T-helper 1 cell (primary cell): ENCODE measurements at regions not wholly inside any gene's neighbourhood (a gene's known extent, or its start where the extent isn't known, plus 50 kb on each side); places are given as distances from the start of the nearest gene placed in this dataset.
A peak's percentile ranks its signal among the peaks of the same experiment; 100 is the strongest.
"Not testable (repeated sequence)": the region's sequence is repeated elsewhere in the genome, so short reads cannot be mapped to it uniquely, and the experiment has no call there.

Experiments
- DNase-seq, 5 donors: peaks; one replicate each; pipeline ENCODE4 v3.0.0-alpha.2; 2012 to 2020

DNA sequence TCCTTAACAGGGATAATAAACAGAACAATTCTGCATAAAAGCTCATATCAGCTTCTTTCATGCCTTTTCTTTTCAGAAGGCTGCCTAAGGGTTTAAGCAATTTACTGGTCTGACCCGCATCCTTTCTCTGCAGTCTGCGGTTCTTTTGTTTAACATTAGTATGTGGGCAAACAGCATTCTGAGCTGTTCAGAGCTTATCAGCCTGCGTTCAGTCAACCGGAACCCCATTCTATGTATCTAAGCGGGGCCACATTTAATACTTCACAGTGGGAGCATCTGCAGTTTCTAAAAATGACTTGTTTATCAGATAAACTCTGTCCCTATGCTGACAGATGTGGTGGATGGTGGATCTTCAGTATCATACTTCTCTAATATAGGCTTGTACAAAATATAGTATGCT, 758.9 kb upstream of the MMS22L start:
- DNase-seq, result no peak

GRCh38 chr6:98044151-98044561, 761.1 kb upstream of the MMS22L start:
- DNase-seq, result no peak

GRCh38 chr6:98044791-98045470, 761.9 kb upstream of the MMS22L start:
- DNase-seq, result no peak

DNA sequence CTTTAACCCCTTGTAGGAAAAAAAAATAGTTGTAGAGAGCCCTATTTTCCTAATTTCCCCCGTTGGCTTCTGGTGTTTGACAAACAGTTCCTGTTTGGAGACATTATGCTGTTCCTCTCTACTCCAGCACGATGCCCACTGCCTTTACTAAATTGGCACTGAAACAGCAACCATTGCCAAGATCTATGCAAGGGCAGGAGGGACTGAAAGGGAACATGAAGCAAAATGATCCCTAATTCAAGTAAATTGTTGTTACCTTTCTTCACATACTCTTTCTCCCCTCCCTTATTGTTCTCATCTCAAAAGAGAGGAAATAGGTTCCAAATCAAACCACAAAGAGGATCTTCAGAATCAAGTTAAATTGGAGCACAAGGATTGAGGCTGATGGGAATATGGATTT, 764.1 kb upstream of the MMS22L start:
- no peak for DNase-seq

DNA sequence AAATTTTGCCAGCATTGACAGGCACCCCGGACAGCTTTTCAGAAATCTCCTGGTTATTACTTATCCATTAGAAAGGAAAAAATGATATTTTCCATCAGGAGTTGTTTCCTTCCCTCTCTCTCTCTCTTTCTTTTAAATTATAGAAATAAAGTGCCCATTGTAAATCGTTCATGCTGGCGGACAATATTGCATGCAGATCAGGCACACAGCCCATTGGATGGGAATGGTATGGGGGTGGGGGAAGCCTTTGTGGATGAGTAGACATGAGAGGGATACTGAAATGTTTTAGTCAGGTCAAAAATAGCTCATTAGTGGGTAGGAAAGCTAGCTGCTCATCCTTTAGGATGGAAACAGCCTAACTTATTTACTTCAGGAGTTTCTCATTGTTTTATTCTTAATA, 764.9 kb upstream of the MMS22L start:
- DNase-seq, result no peak

- no peak for DNase-seq
These were observed 771.4 kb upstream of the MMS22L start for GRCh38 chr6:98054453-98054852.

GRCh38 chr6:98056955-98057354, 773.9 kb upstream of the MMS22L start:
- no peak for DNase-seq

DNA sequence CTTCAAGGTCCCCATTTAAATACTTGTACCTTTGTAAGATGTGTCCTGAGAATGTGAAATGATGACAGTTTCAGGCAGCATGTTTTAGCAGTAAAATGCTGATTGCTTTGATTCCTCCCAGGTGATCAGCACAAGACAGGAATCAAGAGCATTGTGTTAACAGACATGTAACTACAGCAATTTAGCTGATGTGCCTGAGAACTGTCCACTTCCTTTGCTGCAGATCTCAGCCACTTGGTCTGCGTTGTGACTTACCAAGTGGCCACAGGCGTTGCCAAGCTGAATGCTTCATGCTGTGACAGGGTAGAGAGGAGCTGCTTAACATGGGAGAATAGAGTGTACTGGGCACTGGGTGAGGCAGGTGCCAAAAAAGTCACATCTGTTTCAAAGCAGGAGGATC, 767.0 kb upstream of the POU3F2 start:
- no peak for DNase-seq

DNA sequence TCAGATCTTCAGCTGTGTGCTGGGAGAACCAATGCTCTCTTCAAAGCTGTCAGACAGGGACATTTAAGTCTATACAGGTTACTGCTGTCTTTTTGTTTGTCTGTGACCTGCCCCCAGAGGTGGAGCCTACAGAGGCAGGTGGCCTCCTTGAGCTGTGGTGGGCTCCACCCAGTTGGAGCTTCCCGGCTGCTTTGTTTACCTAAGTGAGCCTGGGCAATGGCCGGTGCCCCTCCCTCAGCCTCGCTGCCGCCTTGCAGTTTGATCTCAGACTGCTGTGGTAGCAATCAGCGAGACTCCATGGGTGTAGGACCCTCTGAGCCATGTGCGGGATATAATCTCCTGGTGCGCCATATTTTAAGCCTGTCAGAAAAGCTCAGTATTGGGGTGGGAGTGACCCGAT, 745.8 kb upstream of the POU3F2 start:
- not testable (repeated sequence) for DNase-seq

GRCh38 chr6:98092331-98092730, 742.0 kb upstream of the POU3F2 start:
- DNase-seq, result no peak

DNA sequence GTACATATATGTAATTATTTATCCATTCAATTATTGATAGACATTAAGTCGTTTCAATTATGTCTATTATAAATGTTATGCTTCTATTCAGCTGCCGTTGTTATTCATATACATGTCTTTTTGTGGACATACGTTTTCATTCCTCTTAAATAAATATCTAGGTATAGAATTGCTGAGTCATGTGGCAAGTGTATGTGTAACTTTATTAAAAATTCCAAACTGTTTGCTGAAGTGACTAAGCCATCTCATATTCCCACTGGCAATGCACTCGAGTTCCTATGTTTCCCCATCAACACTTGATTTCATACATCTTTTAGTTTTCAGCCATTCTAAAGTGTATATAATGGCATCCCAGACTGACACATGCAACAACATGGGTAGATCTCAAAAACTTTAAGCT, 739.7 kb upstream of the POU3F2 start:
- no peak for DNase-seq

GRCh38 chr6:98107801-98108200, 726.6 kb upstream of the POU3F2 start:
- no peak for DNase-seq

DNA sequence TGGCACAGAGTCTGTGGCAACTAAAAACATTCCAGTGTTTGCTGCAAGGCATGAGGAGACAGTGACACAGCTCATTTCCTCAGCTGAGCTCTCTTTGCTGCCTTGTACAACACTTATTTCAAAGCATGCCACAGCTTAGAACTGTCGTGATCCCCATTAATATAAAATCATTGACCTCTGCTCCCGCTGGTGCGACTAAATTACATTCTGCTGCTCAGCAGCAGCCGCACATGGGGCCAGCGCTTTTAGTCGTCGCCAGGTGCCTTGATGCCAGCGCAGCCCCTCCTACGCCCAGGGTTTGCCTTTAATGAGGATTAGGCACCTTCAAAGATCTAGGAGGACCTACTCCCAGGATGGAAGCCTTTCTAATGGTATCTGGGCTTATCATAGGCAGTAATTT, 717.9 kb upstream of the POU3F2 start:
- DNase-seq, result no peak

DNA sequence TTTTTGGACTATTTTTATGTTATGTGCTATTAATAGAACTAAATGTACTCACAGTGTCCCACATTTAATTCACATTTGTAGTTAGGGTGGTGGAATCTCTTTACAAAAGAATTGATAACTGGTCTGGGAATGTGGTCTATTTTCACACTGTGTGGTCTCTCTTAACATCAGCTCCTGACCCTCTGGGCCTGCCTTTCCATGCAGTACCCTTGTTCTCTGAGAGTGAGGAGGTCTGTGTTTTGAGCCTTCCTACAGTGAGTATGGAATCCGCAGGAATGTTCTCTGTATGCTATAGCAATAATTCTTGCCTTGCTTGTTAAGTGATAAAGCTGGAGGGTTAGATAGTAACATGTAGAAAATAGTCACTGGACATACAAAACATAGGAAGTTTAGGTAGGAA, 717.3 kb upstream of the POU3F2 start:
- no peak for DNase-seq

DNA sequence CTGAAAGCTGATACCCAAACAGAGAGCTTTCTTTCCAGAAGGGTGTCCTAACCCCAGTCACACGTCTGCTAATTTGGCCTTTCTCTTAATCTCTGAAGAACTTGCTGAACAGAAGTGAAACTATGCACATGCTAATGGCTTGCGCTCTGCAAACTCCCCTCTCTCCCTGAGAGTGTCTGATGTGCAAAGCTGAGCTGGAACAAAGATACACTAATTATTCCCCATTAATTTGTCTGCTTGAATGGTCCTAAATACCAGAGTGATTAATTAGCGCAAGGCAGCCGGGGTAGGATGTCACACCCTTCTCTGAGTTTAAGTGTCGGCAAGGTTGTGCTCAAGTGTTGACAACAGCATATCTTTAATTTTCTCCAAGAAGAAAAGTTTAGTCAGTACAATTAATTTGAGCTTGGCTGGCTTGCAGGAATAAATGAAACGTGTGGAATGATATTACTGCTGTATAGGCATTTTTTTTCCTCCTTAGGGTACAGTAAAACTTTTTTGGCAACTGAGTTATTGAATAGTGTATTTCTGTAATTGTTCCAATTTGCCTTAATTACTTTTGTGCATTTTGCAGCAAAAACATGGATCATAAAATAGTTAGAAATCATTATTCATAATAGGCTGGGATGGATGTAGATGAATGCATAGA, 715.9 kb upstream of the POU3F2 start:
- DNase-seq, result no peak

GRCh38 chr6:98124171-98124570, 710.2 kb upstream of the POU3F2 start:
- DNase-seq, result peak in 1 of 5 donors; percentile 10

- no peak for DNase-seq
These were observed 702.9 kb upstream of the POU3F2 start for GRCh38 chr6:98131290-98131990.

DNA sequence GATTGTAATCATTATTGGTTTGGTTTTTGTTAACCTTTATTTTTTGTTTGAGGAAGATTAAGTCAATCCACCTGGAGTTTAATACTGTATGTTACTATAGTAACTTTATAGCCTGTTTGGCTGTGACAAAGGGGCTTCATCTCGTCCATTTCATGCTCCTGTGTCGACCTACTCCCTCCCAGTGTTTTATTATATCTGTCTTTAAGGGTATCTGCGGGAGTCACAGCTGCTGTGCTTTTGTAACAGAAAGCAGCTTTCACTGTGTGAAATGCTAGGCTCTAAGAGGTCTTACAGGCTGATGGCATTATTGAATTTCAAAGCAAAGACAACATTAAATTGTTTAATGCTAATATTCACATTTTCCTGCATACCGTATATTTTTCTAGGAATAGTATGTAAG, 698.0 kb upstream of the POU3F2 start:
- DNase-seq, result no peak

DNA sequence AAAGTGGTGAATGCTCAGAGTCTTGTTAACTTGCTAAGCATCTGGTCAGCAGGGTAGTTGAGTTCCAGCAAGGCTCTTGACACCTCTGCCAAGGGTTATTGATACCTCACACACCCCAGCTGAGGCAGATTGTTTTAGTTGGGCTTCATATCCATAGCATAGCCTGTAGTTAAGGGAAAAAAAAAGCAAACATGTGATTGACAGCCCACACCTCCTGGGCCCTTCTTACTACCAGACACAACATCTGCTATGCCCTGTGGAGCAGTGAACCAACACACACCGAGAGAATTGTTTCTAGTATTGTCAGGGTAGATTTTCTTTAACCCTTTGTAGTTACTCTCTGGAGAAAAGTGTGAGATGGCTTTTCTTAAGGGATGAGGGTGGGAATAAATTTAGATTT, 697.0 kb upstream of the POU3F2 start:
- DNase-seq, result no peak

GRCh38 chr6:98142839-98143238, 691.5 kb upstream of the POU3F2 start:
- DNase-seq, result no peak

DNA sequence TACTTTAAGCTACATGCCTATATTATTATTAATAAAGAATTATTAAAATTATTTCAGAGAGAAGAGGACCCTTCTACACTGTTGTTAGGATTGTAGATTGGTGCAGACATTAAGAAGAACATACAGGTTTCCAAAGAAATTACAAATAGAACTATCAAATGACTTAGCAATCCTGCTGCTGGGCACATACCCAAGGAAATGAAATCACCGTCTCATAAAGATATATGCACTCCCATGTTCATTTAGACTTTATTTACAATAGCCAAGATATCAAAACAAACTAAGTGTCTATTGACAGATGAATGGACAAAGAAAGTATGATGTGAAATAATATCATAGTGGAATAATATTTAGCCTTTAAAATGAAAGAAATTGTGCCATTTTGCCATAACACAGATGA, 687.7 kb upstream of the POU3F2 start:
- DNase-seq, result no peak

DNA sequence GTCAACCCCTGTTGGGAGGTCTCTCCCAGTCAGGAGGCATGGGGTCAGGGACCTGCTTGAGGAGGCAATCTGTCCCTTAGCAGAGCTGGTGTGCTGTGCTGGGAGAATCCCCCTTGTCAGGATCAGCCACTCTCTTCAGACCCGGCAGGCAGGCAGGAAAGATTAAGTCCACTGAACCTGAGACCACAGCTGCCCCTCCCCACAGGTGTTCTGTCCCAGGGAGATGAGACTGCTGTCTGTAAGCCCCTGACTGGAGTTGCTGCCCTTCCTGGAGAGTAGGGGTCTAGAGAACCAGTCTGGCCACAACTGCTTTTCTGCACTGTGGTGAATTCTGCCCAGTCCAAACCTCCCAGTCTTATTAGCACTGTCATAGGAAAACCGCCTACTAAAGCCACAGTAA, 677.8 kb upstream of the POU3F2 start:
- no peak for DNase-seq

- no peak for DNase-seq
These were observed 654.8 kb upstream of the POU3F2 start for GRCh38 chr6:98179606-98180005.

- no peak for DNase-seq
These were observed 634.3 kb upstream of the POU3F2 start for GRCh38 chr6:98200084-98200483.
